Cardiac muscle cell (in vitro differentiated cells and primary cell): ENCODE measurements at regions not wholly inside any gene's neighbourhood (a gene's known extent, or its start where the extent isn't known, plus 50 kb on each side); places are given as distances from the start of the nearest gene placed in this dataset.

Experiments used
- DNase-seq, 2 donors: peaks; one replicate each; pipeline versions ENCODE4 v3.0.0 to v3.0.0-alpha.2; 2010 to 2017; ENCODE audit warnings: low read depth in 1 of 2, low spot score in 1 of 2
- H3K27ac ChIP-seq: fragments of 200-600 bp; sonication (generic); 2 replicates; pipeline ENCODE4 v1.5.1; 2016
- H3K27me3 ChIP-seq: fragments of 200-600 bp; sonication (generic); 2 replicates; pipeline ENCODE4 v1.6.0; 2016; ENCODE audit warnings: control low read depth
- H3K36me3 ChIP-seq: fragments of 200-600 bp; sonication (generic); 2 replicates; pipeline ENCODE4 v1.5.1; 2016; ENCODE audit warnings: control low read depth
- H3K4me1 ChIP-seq: fragments of 200-600 bp; sonication (generic); 2 replicates; pipeline ENCODE4 v1.8.1; 2017; ENCODE audit warnings: low read depth, mild to moderate bottlenecking, mixed run types
- H3K4me3 ChIP-seq: fragments of 200-600 bp; sonication (generic); 2 replicates; pipeline ENCODE4 v1.5.1; 2016; ENCODE audit warnings: mild to moderate bottlenecking
- H3K9me3 ChIP-seq: fragments of 200-600 bp; sonication (generic); 2 replicates; pipeline ENCODE4 v1.5.1; 2017; ENCODE audit warnings: low read depth, mild to moderate bottlenecking, control low read depth
- CTCF ChIP-seq: IDR thresholded peaks from 2 replicates; pipeline ENCODE4 v1.5.1; 2012; ENCODE audit warnings: low read depth, mild to moderate bottlenecking, low read length

- DNase-seq, result no peak
- TF ChIP-seq CTCF, result no peak
- Histone ChIP-seq H3K36me3 (no peaks in the 10 kb centered on the region), H3K9me3 (no peaks in the 10 kb centered on the region), H3K4me3 (no peak overlapping the region), H3K27me3 (no peaks in the 10 kb centered on the region), H3K4me1 (peaks cover 4% of the 10 kb centered on the region), H3K27ac (no peak overlapping the region)
Observed at GRCh38 chr1:195765099-195765498, 843.1 kb downstream of the KCNT2 start.

GRCh38 chr1:195763907-195764374, 844.3 kb downstream of the KCNT2 start:
- Histone ChIP-seq H3K4me1 (peaks cover 4% of the 10 kb centered on the region), H3K27me3 (no peaks in the 10 kb centered on the region), H3K9me3 (no peaks in the 10 kb centered on the region), H3K4me3 (no peak overlapping the region), H3K27ac (no peak overlapping the region), H3K36me3 (no peaks in the 10 kb centered on the region)
- no peak for TF ChIP-seq CTCF
- no peak for DNase-seq

GRCh38 chr1:195763146-195763906, 844.9 kb downstream of the KCNT2 start:
- no peak for DNase-seq
- no peak overlapping the region for H3K27ac ChIP-seq
- no peak for TF ChIP-seq CTCF

GRCh38 chr1:195761104-195761503, 847.1 kb downstream of the KCNT2 start:
- Histone ChIP-seq H3K4me3 (no peak overlapping the region), H3K9me3 (no peaks in the 10 kb centered on the region), H3K36me3 (no peaks in the 10 kb centered on the region), H3K27ac (no peak overlapping the region), H3K4me1 (peaks cover 4% of the 10 kb centered on the region), H3K27me3 (no peaks in the 10 kb centered on the region)
- no peak for DNase-seq
- TF ChIP-seq CTCF, result no peak

More at GRCh38 chr1:195763146-195763906, 844.9 kb downstream of the KCNT2 start:
- H3K4me3 ChIP-seq, result no peak overlapping the region
- no peaks in the 10 kb centered on the region for H3K27me3 ChIP-seq
- peaks cover 4% of the 10 kb centered on the region for H3K4me1 ChIP-seq
- H3K36me3 ChIP-seq, result no peaks in the 10 kb centered on the region
- H3K9me3 ChIP-seq, result no peaks in the 10 kb centered on the region

- no peaks in the 10 kb centered on the region for H3K36me3 ChIP-seq
- H3K4me1 ChIP-seq, result peaks cover 3% of the 10 kb centered on the region
- no peak for DNase-seq
- no peak for TF ChIP-seq CTCF
- no peaks in the 10 kb centered on the region for H3K27me3 ChIP-seq
- H3K27ac ChIP-seq, result no peak overlapping the region
- H3K4me3 ChIP-seq, result no peak overlapping the region
- no peaks in the 10 kb centered on the region for H3K9me3 ChIP-seq
Observed at GRCh38 chr1:195756109-195756508, 852.1 kb downstream of the KCNT2 start.
